HCT116 (cell line): ENCODE measurements at regions not wholly inside any gene's neighbourhood (a gene's known extent, or its start where the extent isn't known, plus 50 kb on each side); places are given as distances from the start of the nearest gene placed in this dataset.

ENCODE experiments used
- ELF1 ChIP-seq: IDR thresholded peaks from 2 replicates; pipeline ENCODE4 v1.6.1; 2012; ENCODE audit warnings: low read depth, borderline replicate concordance
- EZH2 ChIP-seq: fragments of 200-600 bp; sonication (generic); IDR thresholded peaks from 2 replicates; pipeline ENCODE4 v1.6.1; 2017; ENCODE audit warnings: antibody characterized with exemption, mixed run types
- EZH2phosphoT487 ChIP-seq: fragments of 200-600 bp; IDR thresholded peaks from 2 replicates; pipeline ENCODE4 v1.6.1; 2018; ENCODE audit warnings: antibody characterized with exemption, borderline replicate concordance
- JUND ChIP-seq: IDR thresholded peaks from 2 replicates; pipeline ENCODE4 v1.6.1; 2012
- POLR2A ChIP-seq: IDR thresholded peaks from 2 replicates; pipeline ENCODE4 v1.7.0; 2011; ENCODE audit warnings: borderline replicate concordance; ENCODE audit not compliant: insufficient read depth, insufficient read length; ENCODE audit errors: extremely low read depth
- POLR2AphosphoS5 ChIP-seq: IDR thresholded peaks from 2 replicates; pipeline ENCODE4 v1.6.1; 2011; ENCODE audit warnings: mild to moderate bottlenecking, low read depth, low read length, moderate library complexity
- RAD21 ChIP-seq: IDR thresholded peaks from 2 replicates; pipeline ENCODE4 v1.6.1; 2012; ENCODE audit warnings: low read depth, mild to moderate bottlenecking
- SIN3A ChIP-seq: IDR thresholded peaks from 2 replicates; pipeline ENCODE4 v1.6.1; 2012; ENCODE audit warnings: low read depth
- SRF ChIP-seq: IDR thresholded peaks from 2 replicates; pipeline ENCODE4 v1.6.1; 2012; ENCODE audit warnings: low read depth
- TCF7L2 ChIP-seq: IDR thresholded peaks from 2 replicates; pipeline ENCODE4 v1.7.0; 2011; ENCODE audit warnings: borderline replicate concordance, inconsistent platforms; ENCODE audit not compliant: insufficient read depth, insufficient read length; ENCODE audit errors: extremely low read depth
- ZNF274 ChIP-seq: fragments of 200-500 bp; sonication (Bioruptor generic); IDR thresholded peaks from 2 replicates; pipeline ENCODE4 v1.6.1; 2014; ENCODE audit warnings: mild to moderate bottlenecking, low read depth, low read length, inconsistent platforms
- TF ChIP-seq, protein P1 (sequence below), 3 experiments: fragments of 200-600 bp in 1 of 3; sonication (generic) in 1 of 3; IDR thresholded peaks in 2 of 3; conservative IDR thresholded peaks in 1 of 3; 2 replicates each; pipeline ENCODE4 v1.5.1; 2012 to 2017; ENCODE audit warnings: low read depth in 2 of 3, low read length in 2 of 3, antibody characterized with exemption in 1 of 3, borderline replicate concordance in 1 of 3, control low read depth in 1 of 3, mild to moderate bottlenecking in 1 of 3, mixed read lengths in 1 of 3, mixed run types in 1 of 3, moderate library complexity in 1 of 3; ENCODE audit not compliant: insufficient read depth in 1 of 3
- TF ChIP-seq, protein P2 (sequence below): IDR thresholded peaks from 2 replicates; pipeline ENCODE4 v1.6.1; 2012

DNA sequence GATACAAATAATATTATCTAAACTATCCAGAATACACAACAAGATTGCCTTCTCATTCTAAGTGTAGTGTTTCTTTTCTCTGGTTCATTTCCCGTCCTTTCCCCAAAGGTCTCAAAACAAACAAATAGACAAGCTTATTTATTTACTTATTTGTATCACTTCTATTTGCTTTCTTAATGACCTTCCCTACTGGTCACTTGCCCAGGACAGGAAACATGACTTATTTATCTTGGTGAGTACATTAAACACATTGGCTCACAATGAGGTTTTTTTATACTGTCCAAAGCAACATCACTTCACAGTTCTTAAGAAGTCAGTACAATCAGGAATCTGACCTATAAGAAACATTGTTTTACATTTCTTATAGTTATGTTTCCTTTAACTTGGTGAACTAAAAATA lies 123.3 kb upstream of the KYNU start:
- TF ChIP-seq, protein P1, sequence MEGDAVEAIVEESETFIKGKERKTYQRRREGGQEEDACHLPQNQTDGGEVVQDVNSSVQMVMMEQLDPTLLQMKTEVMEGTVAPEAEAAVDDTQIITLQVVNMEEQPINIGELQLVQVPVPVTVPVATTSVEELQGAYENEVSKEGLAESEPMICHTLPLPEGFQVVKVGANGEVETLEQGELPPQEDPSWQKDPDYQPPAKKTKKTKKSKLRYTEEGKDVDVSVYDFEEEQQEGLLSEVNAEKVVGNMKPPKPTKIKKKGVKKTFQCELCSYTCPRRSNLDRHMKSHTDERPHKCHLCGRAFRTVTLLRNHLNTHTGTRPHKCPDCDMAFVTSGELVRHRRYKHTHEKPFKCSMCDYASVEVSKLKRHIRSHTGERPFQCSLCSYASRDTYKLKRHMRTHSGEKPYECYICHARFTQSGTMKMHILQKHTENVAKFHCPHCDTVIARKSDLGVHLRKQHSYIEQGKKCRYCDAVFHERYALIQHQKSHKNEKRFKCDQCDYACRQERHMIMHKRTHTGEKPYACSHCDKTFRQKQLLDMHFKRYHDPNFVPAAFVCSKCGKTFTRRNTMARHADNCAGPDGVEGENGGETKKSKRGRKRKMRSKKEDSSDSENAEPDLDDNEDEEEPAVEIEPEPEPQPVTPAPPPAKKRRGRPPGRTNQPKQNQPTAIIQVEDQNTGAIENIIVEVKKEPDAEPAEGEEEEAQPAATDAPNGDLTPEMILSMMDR (IDR thresholded peaks at IDR 0.05 in 2 of 3, conservative IDR thresholded peaks at IDR 0.05 in 1 of 3; ENCODE audit: borderline replicate concordance in 1 of 3, insufficient read depth in 1 of 3, low read depth in 2 of 3, low read length in 2 of 3) = no peak
- TF ChIP-seq SIN3A = no peak
- TF ChIP-seq POLR2A = no peak
- no peak for TF ChIP-seq EZH2phosphoT487
- no peak for TF ChIP-seq EZH2
- no peak for TF ChIP-seq POLR2AphosphoS5
- TF ChIP-seq, protein P2, sequence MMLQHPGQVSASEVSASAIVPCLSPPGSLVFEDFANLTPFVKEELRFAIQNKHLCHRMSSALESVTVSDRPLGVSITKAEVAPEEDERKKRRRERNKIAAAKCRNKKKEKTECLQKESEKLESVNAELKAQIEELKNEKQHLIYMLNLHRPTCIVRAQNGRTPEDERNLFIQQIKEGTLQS = no peak
- no peak for TF ChIP-seq RAD21
- no peak for TF ChIP-seq ELF1
- no peak for TF ChIP-seq SRF
- TF ChIP-seq ZNF274 = no peak
- no peak for TF ChIP-seq TCF7L2
- no peak for TF ChIP-seq JUND
